Fibroblast of lung (primary cell): ENCODE measurements at regions not wholly inside any gene's neighbourhood (a gene's known extent, or its start where the extent isn't known, plus 50 kb on each side); places are given as distances from the start of the nearest gene placed in this dataset.

ENCODE experiments used
- DNase-seq, 2 donors: peaks; one replicate each; pipeline versions ENCODE4 v3.0.0 to v3.0.0-alpha.2; 2010; ENCODE audit warnings: low read depth in 2 of 2
- H2AFZ ChIP-seq: 2 replicates; pipeline ENCODE4 v1.5.1; 2012; ENCODE audit warnings: low read length, control low read depth, inconsistent platforms
- H3K27ac ChIP-seq: 2 replicates; pipeline ENCODE4 v1.5.1; 2011; ENCODE audit warnings: low read length, control low read depth; ENCODE audit not compliant: insufficient read depth
- H3K27me3 ChIP-seq: 2 replicates; pipeline ENCODE4 v1.5.1; 2011; ENCODE audit warnings: mild to moderate bottlenecking, low read length; ENCODE audit not compliant: control insufficient read depth, insufficient read depth
- H3K36me3 ChIP-seq: 2 replicates; pipeline ENCODE4 v1.5.1; 2011; ENCODE audit warnings: low read length; ENCODE audit not compliant: control insufficient read depth, insufficient read depth
- H3K4me1 ChIP-seq: 2 replicates; pipeline ENCODE4 v1.5.1; 2011; ENCODE audit warnings: low read length; ENCODE audit not compliant: control insufficient read depth, insufficient read depth; ENCODE audit errors: extremely low read depth
- H3K4me2 ChIP-seq: 2 replicates; pipeline ENCODE4 v1.5.1; 2011; ENCODE audit warnings: low read length, control low read depth; ENCODE audit not compliant: insufficient read depth; ENCODE audit errors: extremely low read depth
- H3K4me3 ChIP-seq, 4 experiments: fragments of 200-600 bp in 1 of 4; sonication (generic) in 1 of 4; replicated peaks in 1 of 4; 2 replicates each; pipeline ENCODE4 v1.5.1; 2011 to 2016; ENCODE audit warnings: low read length in 4 of 4, low read depth in 3 of 4, mild to moderate bottlenecking in 3 of 4, control low read depth in 2 of 4, inconsistent platforms in 1 of 4, mixed read lengths in 1 of 4; ENCODE audit not compliant: insufficient read depth in 1 of 4; ENCODE audit errors: control extremely low read depth in 1 of 4
- H3K79me2 ChIP-seq: 2 replicates; pipeline ENCODE4 v1.5.1; 2012; ENCODE audit warnings: mild to moderate bottlenecking, low read length, inconsistent platforms; ENCODE audit not compliant: control insufficient read depth, insufficient read depth
- H3K9ac ChIP-seq: 2 replicates; pipeline ENCODE4 v1.5.1; 2011; ENCODE audit warnings: mild to moderate bottlenecking, low read length, control low read depth; ENCODE audit not compliant: insufficient read depth
- H3K9me3 ChIP-seq: 2 replicates; pipeline ENCODE4 v1.5.1; 2012; ENCODE audit warnings: low read depth, low read length; ENCODE audit not compliant: control insufficient read depth, insufficient read depth
- H4K20me1 ChIP-seq: 2 replicates; pipeline ENCODE4 v1.5.1; 2011; ENCODE audit warnings: low read length; ENCODE audit not compliant: control insufficient read depth, insufficient read depth; ENCODE audit errors: extremely low read depth
- EZH2 ChIP-seq: IDR thresholded peaks from 2 replicates; pipeline ENCODE4 v1.5.1; 2012; ENCODE audit warnings: low read length, control low read depth, mild to moderate bottlenecking; ENCODE audit errors: missing control alignments
- TF ChIP-seq, protein P1 (sequence below), 2 donors: IDR thresholded peaks in 1 of 2; conservative IDR thresholded peaks in 1 of 2; 1 replicate in 1 of 2; 2 replicates in 1 of 2; pipeline ENCODE4 v1.5.1; 2011 to 2012; ENCODE audit warnings: low read length in 2 of 2, control low read depth in 1 of 2, inconsistent platforms in 1 of 2, low read depth in 1 of 2, mild to moderate bottlenecking in 1 of 2

- Histone ChIP-seq H3K9me3 (no peaks in the 10 kb centered on the region), H3K36me3 (no peaks in the 10 kb centered on the region), H3K4me3 (no peak overlapping the region), H3K79me2 (no peaks in the 10 kb centered on the region), H3K9ac (no peak overlapping the region), H3K4me2 (no peak overlapping the region), H3K4me1 (no peaks in the 10 kb centered on the region), H4K20me1 (no peaks in the 10 kb centered on the region), H3K27ac (no peak overlapping the region), H3K27me3 (no peaks in the 10 kb centered on the region), H2AFZ (no peak overlapping the region)
- TF ChIP-seq, protein P1, sequence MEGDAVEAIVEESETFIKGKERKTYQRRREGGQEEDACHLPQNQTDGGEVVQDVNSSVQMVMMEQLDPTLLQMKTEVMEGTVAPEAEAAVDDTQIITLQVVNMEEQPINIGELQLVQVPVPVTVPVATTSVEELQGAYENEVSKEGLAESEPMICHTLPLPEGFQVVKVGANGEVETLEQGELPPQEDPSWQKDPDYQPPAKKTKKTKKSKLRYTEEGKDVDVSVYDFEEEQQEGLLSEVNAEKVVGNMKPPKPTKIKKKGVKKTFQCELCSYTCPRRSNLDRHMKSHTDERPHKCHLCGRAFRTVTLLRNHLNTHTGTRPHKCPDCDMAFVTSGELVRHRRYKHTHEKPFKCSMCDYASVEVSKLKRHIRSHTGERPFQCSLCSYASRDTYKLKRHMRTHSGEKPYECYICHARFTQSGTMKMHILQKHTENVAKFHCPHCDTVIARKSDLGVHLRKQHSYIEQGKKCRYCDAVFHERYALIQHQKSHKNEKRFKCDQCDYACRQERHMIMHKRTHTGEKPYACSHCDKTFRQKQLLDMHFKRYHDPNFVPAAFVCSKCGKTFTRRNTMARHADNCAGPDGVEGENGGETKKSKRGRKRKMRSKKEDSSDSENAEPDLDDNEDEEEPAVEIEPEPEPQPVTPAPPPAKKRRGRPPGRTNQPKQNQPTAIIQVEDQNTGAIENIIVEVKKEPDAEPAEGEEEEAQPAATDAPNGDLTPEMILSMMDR (conservative IDR thresholded peaks at IDR 0.05 in 1 of 2, IDR thresholded peaks at IDR 0.05 in 1 of 2; ENCODE audit: low read depth in 1 of 2, low read length in 2 of 2) = no peak
- TF ChIP-seq EZH2 = no peak
- no peak for DNase-seq
Measured at GRCh38 chr14:87264796-87265195, 728.2 kb downstream of the GALC start.

DNA sequence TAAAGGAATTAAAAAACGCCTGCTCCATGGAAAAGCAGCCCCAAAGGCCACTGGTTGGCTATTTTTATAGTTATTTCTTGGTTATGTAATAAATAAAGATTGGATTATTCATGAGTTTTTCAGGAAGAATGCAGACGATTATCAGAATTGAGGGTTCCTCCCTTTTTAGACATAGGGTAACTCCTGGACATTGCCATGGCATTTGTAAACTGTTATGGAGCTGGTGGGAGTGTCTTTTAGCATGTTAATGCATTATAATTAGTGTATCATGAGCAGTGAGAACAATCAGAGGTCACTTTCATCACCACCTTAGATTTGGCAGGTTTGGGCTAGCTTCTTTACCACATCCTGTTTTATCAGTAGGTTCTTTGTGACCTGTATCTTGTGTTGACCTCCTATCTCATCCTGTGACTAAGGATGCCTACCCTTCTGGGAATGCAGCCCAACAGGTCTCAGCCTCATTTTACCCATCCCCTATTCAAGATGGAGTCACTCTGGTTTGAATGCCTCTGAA lies 728.7 kb downstream of the GALC start:
- no peak overlapping the region for H2AFZ ChIP-seq
- H3K4me1 ChIP-seq = no peaks in the 10 kb centered on the region
- no peak for TF ChIP-seq EZH2
- TF ChIP-seq, protein P1 (conservative IDR thresholded peaks at IDR 0.05 in 1 of 2, IDR thresholded peaks at IDR 0.05 in 1 of 2; ENCODE audit: low read depth in 1 of 2, low read length in 2 of 2) = no peak
- no peaks in the 10 kb centered on the region for H3K79me2 ChIP-seq
- H3K27me3 ChIP-seq = no peaks in the 10 kb centered on the region
- no peak overlapping the region for H3K4me2 ChIP-seq
- no peak overlapping the region for H3K4me3 ChIP-seq
- no peak for DNase-seq
- H3K36me3 ChIP-seq = no peaks in the 10 kb centered on the region
- H3K27ac ChIP-seq = no peak overlapping the region
- H3K9me3 ChIP-seq = no peaks in the 10 kb centered on the region
- H4K20me1 ChIP-seq = no peaks in the 10 kb centered on the region
- no peak overlapping the region for H3K9ac ChIP-seq

- no peaks in the 10 kb centered on the region for H4K20me1 ChIP-seq
- no peaks in the 10 kb centered on the region for H3K4me1 ChIP-seq
- no peak overlapping the region for H2AFZ ChIP-seq
- TF ChIP-seq EZH2 = no peak
- TF ChIP-seq, protein P1 (conservative IDR thresholded peaks at IDR 0.05 in 1 of 2, IDR thresholded peaks at IDR 0.05 in 1 of 2; ENCODE audit: low read depth in 1 of 2, low read length in 2 of 2) = no peak
- H3K36me3 ChIP-seq = no peaks in the 10 kb centered on the region
- H3K9me3 ChIP-seq = no peaks in the 10 kb centered on the region
- no peak overlapping the region for H3K4me3 ChIP-seq
- no peak overlapping the region for H3K9ac ChIP-seq
- H3K4me2 ChIP-seq = no peak overlapping the region
- no peaks in the 10 kb centered on the region for H3K79me2 ChIP-seq
- no peaks in the 10 kb centered on the region for H3K27me3 ChIP-seq
- no peak for DNase-seq
- H3K27ac ChIP-seq = no peak overlapping the region
Measured at GRCh38 chr14:87261621-87262020, 731.4 kb downstream of the GALC start.
